ENCODE measurements at regions not wholly inside any gene's neighbourhood (a gene's known extent, or its start where the extent isn't known, plus 50 kb on each side); places are given as distances from the start of the nearest gene placed in this dataset.

GRCh38 chr14:62216121-62216520 is 453.9 kb downstream of the SNAPC1 start:
- TF ChIP-seq CTCF (IDR thresholded peaks at IDR 0.05) (no peak), POLR2A (IDR thresholded peaks at IDR 0.05) (no peak)

Measured in testis (tissue), 2 donors.